ENCODE measurements at regions not wholly inside any gene's neighbourhood (a gene's known extent, or its start where the extent isn't known, plus 50 kb on each side); places are given as distances from the start of the nearest gene placed in this dataset.
"Not testable (repeated sequence)": the region's sequence is repeated elsewhere in the genome, so short reads cannot be mapped to it uniquely, and the experiment has no call there.

DNA sequence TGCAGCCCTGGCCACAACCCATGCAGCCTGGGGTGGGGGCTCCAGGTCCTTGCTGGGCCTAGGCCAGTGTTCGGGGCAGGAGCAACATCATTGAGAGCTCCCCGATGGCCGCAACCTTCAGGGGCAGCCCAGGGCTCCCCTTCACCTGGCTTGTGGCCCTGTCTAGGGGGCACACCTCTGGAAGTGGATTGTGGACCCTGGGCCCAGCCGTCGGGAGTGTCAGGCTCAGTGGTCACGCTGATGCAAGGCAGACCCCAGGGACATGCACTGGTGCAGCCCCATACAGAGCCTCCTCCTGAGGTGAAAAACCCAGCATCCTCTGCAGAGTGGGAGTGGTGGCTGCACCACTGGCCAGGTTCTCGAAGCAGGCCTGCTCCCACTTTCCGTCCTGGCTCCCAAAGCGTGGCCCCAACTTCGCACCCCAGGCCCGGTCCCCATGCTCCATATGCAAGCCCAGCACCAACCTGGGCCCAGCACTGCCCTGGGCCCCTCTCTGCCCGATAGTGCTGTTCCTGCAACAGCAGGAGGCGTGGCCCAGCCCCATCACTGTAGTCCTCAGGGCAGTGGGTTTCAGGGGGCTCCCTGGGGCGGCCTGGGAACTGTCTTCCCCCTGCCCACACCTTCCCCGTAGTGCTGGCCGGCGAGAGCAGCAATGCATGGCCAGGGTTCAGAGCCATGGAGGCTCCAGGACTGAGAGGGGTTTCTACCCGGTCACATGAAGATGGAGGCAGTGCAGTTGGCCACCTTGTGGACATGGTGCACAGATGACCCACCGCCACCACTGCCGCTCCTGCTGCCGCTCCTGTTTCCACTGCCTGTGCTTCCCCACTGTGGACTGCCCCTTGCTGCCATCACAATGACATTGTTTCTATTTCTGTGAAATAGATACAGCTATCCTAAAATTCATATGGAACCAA lies 303.9 kb upstream of the NRG3 start:
- Histone ChIP-seq H3K9me3 (ENCODE audit: control insufficient read depth, low read depth, low read length) (no peaks in the 10 kb centered on the region), H3K4me3 (ENCODE audit: low read length) (no peak overlapping the region), H3K27me3 (ENCODE audit: control insufficient read depth, insufficient read depth, low read length) (no peaks in the 10 kb centered on the region), H3K36me3 (ENCODE audit: control insufficient read depth, low read depth, low read length) (no peaks in the 10 kb centered on the region), H3K27ac (ENCODE audit: low read length) (no peak overlapping the region), H3K4me1 (ENCODE audit: control insufficient read depth, low read depth, low read length) (no peaks in the 10 kb centered on the region), H3K9ac (ENCODE audit: low read length) (no peak overlapping the region)

DNA sequence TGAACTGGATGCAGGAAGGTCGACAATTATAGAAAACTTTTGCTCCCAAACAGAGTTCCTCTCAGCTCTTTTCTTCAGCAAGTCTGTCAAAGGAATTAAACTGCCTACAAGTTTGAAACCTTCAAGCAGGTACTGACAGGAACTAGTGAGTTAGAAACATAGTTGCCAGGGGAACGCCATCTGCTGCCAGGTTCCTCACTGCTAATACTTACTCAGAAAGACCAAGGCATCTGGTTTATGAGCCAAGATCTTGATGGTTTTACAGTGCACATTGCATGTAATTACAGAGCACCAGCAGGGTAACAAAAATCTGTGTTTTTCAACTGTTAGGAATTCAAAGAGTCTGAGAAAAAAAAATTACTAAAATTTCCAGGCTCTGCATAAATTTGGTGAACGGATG lies 300.0 kb upstream of the NRG3 start:
- peaks cover 3% of the 10 kb centered on the region for H3K9me3 ChIP-seq (ENCODE audit: control insufficient read depth, low read depth, low read length)
- no peak overlapping the region for H3K9ac ChIP-seq (ENCODE audit: low read length)
- H3K4me3 ChIP-seq (ENCODE audit: low read length), result no peak overlapping the region

DNA sequence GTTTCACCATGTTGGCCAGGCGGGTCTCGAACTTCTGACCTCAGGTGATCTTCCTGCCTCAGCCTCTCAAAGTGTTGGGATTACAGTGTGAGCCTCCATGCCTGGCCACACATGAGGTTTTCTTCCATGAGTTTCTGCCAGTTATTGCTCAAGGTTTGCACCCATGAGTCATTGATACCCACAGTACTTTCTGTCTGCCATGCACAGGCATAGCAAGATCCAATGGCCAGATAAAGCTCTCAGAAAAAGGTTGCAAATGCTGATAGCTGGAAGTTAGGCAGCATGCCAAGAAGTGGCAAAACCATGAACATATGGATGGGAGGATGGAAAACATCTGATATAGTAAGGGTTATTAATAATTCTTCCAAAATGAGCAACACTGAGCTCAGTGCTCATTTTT lies 298.7 kb upstream of the NRG3 start:
- Histone ChIP-seq H3K4me3 (ENCODE audit: low read length) (no peak overlapping the region), H3K36me3 (ENCODE audit: control insufficient read depth, low read depth, low read length) (no peaks in the 10 kb centered on the region), H3K27me3 (ENCODE audit: control insufficient read depth, insufficient read depth, low read length) (no peaks in the 10 kb centered on the region), H3K9me3 (ENCODE audit: control insufficient read depth, low read depth, low read length) (peaks cover 3% of the 10 kb centered on the region), H3K4me1 (ENCODE audit: control insufficient read depth, low read depth, low read length) (no peaks in the 10 kb centered on the region), H3K9ac (ENCODE audit: low read length) (no peak overlapping the region), H3K27ac (ENCODE audit: low read length) (no peak overlapping the region)

More for the DNA sequence above, 300.0 kb upstream of the NRG3 start:
- Histone ChIP-seq H3K4me1 (ENCODE audit: control insufficient read depth, low read depth, low read length) (no peaks in the 10 kb centered on the region), H3K27ac (ENCODE audit: low read length) (no peak overlapping the region), H3K36me3 (ENCODE audit: control insufficient read depth, low read depth, low read length) (no peaks in the 10 kb centered on the region), H3K27me3 (ENCODE audit: control insufficient read depth, insufficient read depth, low read length) (no peaks in the 10 kb centered on the region)

DNA sequence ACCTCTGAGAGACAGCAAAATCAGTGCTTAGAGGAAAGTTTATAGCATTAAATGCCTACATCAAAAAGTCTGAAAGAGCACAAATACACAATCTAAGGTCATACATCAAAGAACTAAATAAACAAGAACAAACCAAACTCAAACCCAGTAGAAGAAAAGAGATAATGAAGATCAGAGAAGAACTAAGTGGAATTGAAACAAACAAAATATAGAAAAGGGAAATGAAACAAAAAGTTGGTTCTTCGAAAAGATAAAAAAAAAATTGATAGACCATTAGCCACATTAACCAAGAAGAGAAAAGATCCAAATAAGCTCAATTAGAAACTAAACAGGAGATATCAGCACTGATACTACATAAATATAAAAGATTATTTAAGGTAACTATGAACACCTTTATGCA lies 280.0 kb upstream of the NRG3 start:
- Histone ChIP-seq H3K27me3 (ENCODE audit: control insufficient read depth, insufficient read depth, low read length) (no peaks in the 10 kb centered on the region), H3K4me1 (ENCODE audit: control insufficient read depth, low read depth, low read length) (no peaks in the 10 kb centered on the region), H3K36me3 (ENCODE audit: control insufficient read depth, low read depth, low read length) (no peaks in the 10 kb centered on the region), H3K9ac (ENCODE audit: low read length) (no peak overlapping the region), H3K4me3 (ENCODE audit: low read length) (no peak overlapping the region), H3K9me3 (ENCODE audit: control insufficient read depth, low read depth, low read length) (no peaks in the 10 kb centered on the region), H3K27ac (ENCODE audit: low read length) (no peak overlapping the region)

DNA sequence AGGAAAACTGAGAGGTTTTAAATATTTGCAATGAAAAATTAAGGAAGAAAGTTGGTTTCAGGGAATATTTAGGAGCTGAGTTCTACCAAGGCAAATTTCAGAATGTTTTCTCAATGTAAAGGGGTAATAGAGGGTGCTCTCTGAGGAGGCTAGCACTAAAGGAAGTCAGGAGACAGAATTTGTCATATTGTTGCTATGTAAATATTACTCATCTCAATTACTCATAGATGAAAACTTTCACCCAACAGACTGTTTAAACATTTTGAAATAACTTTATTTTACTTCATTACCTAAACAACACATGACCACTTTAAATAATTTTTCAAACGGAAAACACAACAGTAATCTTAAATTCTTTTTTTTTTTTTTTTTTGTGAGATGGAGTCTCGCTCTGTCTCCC lies 274.8 kb upstream of the NRG3 start:
- Histone ChIP-seq H3K4me3 (ENCODE audit: low read length) (no peak overlapping the region), H3K9ac (ENCODE audit: low read length) (no peak overlapping the region), H3K36me3 (ENCODE audit: control insufficient read depth, low read depth, low read length) (no peaks in the 10 kb centered on the region), H3K27me3 (ENCODE audit: control insufficient read depth, insufficient read depth, low read length) (no peaks in the 10 kb centered on the region), H3K9me3 (ENCODE audit: control insufficient read depth, low read depth, low read length) (no peaks in the 10 kb centered on the region), H3K27ac (ENCODE audit: low read length) (no peak overlapping the region), H3K4me1 (ENCODE audit: control insufficient read depth, low read depth, low read length) (no peaks in the 10 kb centered on the region)

DNA sequence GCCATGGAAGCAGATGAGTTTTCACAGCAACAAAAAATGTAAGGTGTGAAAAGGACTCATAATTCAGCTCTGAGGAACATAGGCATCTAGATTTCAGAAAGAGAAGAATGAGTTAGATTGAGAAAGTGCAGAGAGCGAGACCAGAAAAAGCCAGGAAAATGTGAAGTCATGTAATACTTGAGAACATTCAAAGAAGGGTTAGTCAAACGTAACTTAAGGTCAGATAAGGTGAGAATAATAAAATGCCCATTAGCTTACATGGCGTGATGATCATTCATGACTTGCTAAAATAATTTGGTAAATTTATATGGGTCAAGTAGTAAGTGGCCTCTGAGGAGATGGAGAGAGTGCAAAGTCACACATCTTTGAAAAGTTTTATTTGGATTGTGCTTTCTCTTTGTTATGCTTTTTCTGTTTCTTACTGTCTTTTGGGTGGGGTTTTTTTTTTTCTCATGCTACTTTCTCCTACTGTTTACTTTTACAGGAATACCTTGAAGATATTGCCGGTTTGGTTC lies 271.8 kb upstream of the NRG3 start:
- H3K9me3 ChIP-seq (ENCODE audit: control insufficient read depth, low read depth, low read length), result no peaks in the 10 kb centered on the region
- H3K27me3 ChIP-seq (ENCODE audit: control insufficient read depth, insufficient read depth, low read length), result no peaks in the 10 kb centered on the region

DNA sequence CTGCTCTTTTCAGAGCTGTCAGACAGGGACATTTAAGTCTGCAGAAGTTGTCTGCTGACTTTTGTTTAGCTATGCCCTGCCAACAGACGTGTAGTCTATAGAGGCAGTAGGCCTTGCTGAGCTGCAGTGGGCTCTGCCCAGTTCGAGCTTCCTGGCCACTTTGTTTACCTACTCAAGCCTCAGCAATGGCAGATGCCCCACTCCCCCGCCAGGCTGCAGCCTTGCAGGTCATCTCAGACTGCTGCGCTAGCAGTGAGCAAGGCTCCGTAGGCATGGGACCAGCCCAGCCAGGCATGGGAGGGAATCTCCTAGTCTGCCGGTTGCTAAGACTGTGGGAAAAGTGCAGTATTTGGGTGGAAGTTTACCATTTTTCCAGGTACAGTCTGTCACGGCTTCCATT lies 230.5 kb upstream of the NRG3 start:
- H3K4me1 ChIP-seq (ENCODE audit: control insufficient read depth, low read depth, low read length); H3K27me3 ChIP-seq (ENCODE audit: control insufficient read depth, insufficient read depth, low read length); H3K4me3 ChIP-seq (ENCODE audit: low read length); H3K9ac ChIP-seq (ENCODE audit: low read length); H3K27ac ChIP-seq (ENCODE audit: low read length); H3K36me3 ChIP-seq (ENCODE audit: control insufficient read depth, low read depth, low read length); H3K9me3 ChIP-seq (ENCODE audit: control insufficient read depth, low read depth, low read length): not testable (repeated sequence)

More for the DNA sequence above, 271.8 kb upstream of the NRG3 start:
- Histone ChIP-seq H3K27ac (ENCODE audit: low read length) (no peak overlapping the region), H3K9ac (ENCODE audit: low read length) (no peak overlapping the region), H3K36me3 (ENCODE audit: control insufficient read depth, low read depth, low read length) (no peaks in the 10 kb centered on the region), H3K4me3 (ENCODE audit: low read length) (no peak overlapping the region), H3K4me1 (ENCODE audit: control insufficient read depth, low read depth, low read length) (no peaks in the 10 kb centered on the region)

DNA sequence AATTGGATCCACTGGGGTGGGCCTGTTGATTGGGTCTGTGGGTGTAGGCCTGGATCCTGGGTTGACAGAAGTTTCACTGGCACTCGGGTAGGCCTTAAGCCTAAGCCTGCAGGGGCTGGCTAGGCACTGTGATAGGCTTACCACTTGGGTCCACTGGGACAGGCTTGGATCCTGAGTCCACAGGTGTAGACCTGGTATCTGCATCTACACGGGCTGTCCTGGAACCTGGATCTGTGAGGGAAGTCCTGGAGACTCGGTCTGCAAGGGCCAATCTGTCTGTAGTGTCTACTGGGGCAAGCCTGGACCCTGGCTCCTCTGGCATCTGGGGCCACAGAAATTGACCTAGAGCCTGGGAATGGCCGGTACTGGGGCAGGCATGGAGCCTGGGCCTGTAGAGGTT lies 219.0 kb upstream of the NRG3 start:
- no peak overlapping the region for H3K27ac ChIP-seq (ENCODE audit: low read length)
- no peak overlapping the region for H3K4me3 ChIP-seq (ENCODE audit: low read length)
- no peaks in the 10 kb centered on the region for H3K4me1 ChIP-seq (ENCODE audit: control insufficient read depth, low read depth, low read length)
- no peaks in the 10 kb centered on the region for H3K9me3 ChIP-seq (ENCODE audit: control insufficient read depth, low read depth, low read length)
- no peaks in the 10 kb centered on the region for H3K36me3 ChIP-seq (ENCODE audit: control insufficient read depth, low read depth, low read length)
- H3K27me3 ChIP-seq (ENCODE audit: control insufficient read depth, insufficient read depth, low read length), result no peaks in the 10 kb centered on the region
- H3K9ac ChIP-seq (ENCODE audit: low read length), result no peak overlapping the region

DNA sequence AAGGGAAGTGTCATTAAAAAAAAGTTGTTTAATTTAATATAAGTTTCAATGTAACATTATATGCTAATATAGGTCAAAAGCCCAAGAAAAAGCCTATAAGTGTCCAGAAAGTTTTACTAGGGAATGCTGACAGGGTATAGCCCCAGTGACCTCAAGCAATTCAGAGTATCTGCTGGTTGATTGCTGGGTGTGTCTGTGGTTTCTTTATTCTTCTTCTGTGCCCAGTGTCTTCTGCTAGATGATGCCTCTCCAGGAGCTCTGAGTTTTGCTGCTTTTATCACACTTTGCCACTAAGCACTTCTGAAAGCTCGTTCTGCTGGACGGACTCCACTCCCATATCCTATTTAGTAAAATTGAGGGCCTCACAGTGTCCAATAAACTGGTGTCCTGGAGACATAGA lies 212.2 kb upstream of the NRG3 start:
- H3K4me1 ChIP-seq (ENCODE audit: control insufficient read depth, low read depth, low read length), result no peaks in the 10 kb centered on the region
- H3K4me3 ChIP-seq (ENCODE audit: low read length), result no peak overlapping the region
- H3K9me3 ChIP-seq (ENCODE audit: control insufficient read depth, low read depth, low read length), result no peaks in the 10 kb centered on the region
- no peaks in the 10 kb centered on the region for H3K27me3 ChIP-seq (ENCODE audit: control insufficient read depth, insufficient read depth, low read length)
- H3K36me3 ChIP-seq (ENCODE audit: control insufficient read depth, low read depth, low read length), result no peaks in the 10 kb centered on the region
- no peak overlapping the region for H3K9ac ChIP-seq (ENCODE audit: low read length)
- no peak overlapping the region for H3K27ac ChIP-seq (ENCODE audit: low read length)

DNA sequence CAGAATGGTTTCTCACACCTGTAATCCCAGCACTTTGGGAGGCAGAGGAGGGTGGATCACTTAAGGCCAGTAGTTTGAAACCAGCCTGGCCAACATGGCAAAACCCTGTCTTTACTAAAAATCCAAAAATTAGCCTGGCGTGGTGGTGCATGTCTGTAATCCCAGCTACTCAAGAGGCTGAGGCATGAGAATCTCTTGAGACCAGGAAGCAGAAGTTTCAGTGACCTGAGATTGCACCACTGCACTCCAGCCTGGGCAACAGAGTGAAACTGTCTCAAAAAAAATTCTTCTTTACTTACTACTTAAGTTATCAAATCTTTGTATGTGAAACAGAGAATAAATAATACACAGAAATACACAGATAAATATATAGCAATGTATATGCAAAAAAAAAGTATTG lies 210.2 kb upstream of the NRG3 start:
- not testable (repeated sequence) for H3K27ac ChIP-seq (ENCODE audit: low read length); H3K36me3 ChIP-seq (ENCODE audit: control insufficient read depth, low read depth, low read length); H3K4me3 ChIP-seq (ENCODE audit: low read length); H3K9ac ChIP-seq (ENCODE audit: low read length); H3K27me3 ChIP-seq (ENCODE audit: control insufficient read depth, insufficient read depth, low read length); H3K4me1 ChIP-seq (ENCODE audit: control insufficient read depth, low read depth, low read length); H3K9me3 ChIP-seq (ENCODE audit: control insufficient read depth, low read depth, low read length)

DNA sequence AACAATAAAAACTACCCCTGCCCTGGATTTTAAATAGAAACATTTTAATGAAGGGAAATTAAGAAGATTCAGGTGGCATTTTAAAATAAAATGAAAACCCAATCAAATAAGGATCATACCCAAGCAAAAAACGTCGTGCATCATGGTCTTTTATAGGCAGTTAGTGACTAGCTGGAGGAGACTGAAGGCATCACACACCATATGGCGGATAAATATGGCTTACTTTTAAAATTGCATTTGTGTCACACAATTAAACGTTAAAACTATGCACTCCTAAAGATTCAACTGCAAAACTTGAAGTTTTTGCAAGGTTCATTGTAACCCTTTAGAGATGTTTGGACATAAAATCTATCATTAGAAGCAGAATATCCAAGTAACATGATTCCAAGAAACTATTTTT lies 200.1 kb upstream of the NRG3 start:
- Histone ChIP-seq H3K27ac (ENCODE audit: low read length) (no peak overlapping the region), H3K36me3 (ENCODE audit: control insufficient read depth, low read depth, low read length) (no peaks in the 10 kb centered on the region), H3K9ac (ENCODE audit: low read length) (no peak overlapping the region), H3K4me1 (ENCODE audit: control insufficient read depth, low read depth, low read length) (peaks cover 3% of the 10 kb centered on the region), H3K9me3 (ENCODE audit: control insufficient read depth, low read depth, low read length) (peaks cover 2% of the 10 kb centered on the region), H3K27me3 (ENCODE audit: control insufficient read depth, insufficient read depth, low read length) (no peaks in the 10 kb centered on the region), H3K4me3 (ENCODE audit: low read length) (no peak overlapping the region)

DNA sequence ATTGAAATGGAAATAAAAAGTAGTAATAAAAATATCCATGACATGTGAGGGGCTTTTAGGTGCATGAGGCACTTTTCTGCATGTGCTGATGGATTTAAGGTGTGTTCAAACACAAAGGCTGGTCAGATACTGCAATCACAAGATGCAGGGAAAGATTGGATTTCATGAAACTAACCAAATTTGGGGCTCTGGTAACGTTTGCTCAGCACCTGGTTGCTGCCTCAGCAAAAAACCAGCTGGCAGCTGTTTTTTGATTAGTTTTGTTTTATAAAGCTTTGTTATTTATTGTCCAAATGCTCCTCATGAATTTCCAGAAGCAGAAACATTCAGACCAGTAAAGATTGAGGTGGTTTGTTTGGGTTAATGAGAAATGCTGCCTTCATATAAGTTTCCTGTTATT lies 195.7 kb upstream of the NRG3 start:
- H3K9ac ChIP-seq (ENCODE audit: low read length), result no peak overlapping the region
- H3K27ac ChIP-seq (ENCODE audit: low read length), result no peak overlapping the region
- H3K9me3 ChIP-seq (ENCODE audit: control insufficient read depth, low read depth, low read length), result no peaks in the 10 kb centered on the region
- H3K36me3 ChIP-seq (ENCODE audit: control insufficient read depth, low read depth, low read length), result no peaks in the 10 kb centered on the region
- H3K4me3 ChIP-seq (ENCODE audit: low read length), result no peak overlapping the region
- no peaks in the 10 kb centered on the region for H3K27me3 ChIP-seq (ENCODE audit: control insufficient read depth, insufficient read depth, low read length)
- H3K4me1 ChIP-seq (ENCODE audit: control insufficient read depth, low read depth, low read length), result peaks cover 3% of the 10 kb centered on the region

All from iPS-18a (cell line).